DMS 273 treated with DMSO at 0.1 percent for 48 hours (cell line): ENCODE measurements at regions not wholly inside any gene's neighbourhood (a gene's known extent, or its start where the extent isn't known, plus 50 kb on each side); places are given as distances from the start of the nearest gene placed in this dataset.
"Not testable (repeated sequence)": the region's sequence is repeated elsewhere in the genome, so short reads cannot be mapped to it uniquely, and the experiment has no call there.

Source experiments
- DNase-seq: peaks from one replicate; lab custom pipeline; 2025; lab: John Stamatoyannopoulos, UW

GRCh38 chr6:44037276-44037675 is 90.0 kb downstream of the MRPL14 start:
- not testable (repeated sequence) for DNase-seq

- DNase-seq, result no peak
Measured at GRCh38 chr6:44036699-44037101, 90.6 kb downstream of the MRPL14 start.

- no peak for DNase-seq
Measured at GRCh38 chr6:44036196-44036595, 91.1 kb downstream of the MRPL14 start.

- no peak for DNase-seq
Measured at GRCh38 chr6:44035621-44036020, 91.6 kb downstream of the MRPL14 start.

GRCh38 chr6:44034931-44035345 is 92.3 kb downstream of the MRPL14 start:
- no peak for DNase-seq

- no peak for DNase-seq
Measured at GRCh38 chr6:44034391-44034861, 92.8 kb downstream of the MRPL14 start.

- no peak for DNase-seq
Measured at GRCh38 chr6:44030812-44031454, 96.3 kb downstream of the MRPL14 start.

GRCh38 chr6:44029444-44030185 is 97.6 kb downstream of the MRPL14 start:
- DNase-seq, result no peak

GRCh38 chr6:44028789-44029310 is 98.4 kb downstream of the MRPL14 start:
- peak; percentile 25 for DNase-seq

- no peak for DNase-seq
Measured at GRCh38 chr6:44025226-44025625, 102.0 kb downstream of the MRPL14 start.

- DNase-seq, result no peak
Measured at GRCh38 chr6:44024574-44025219, 102.6 kb downstream of the MRPL14 start.

GRCh38 chr6:44023586-44024454 is 103.4 kb downstream of the MRPL14 start:
- DNase-seq, result no peak

- DNase-seq, result no peak
Measured at GRCh38 chr6:44022671-44023352, 104.4 kb downstream of the MRPL14 start.

- DNase-seq, result no peak
Measured at GRCh38 chr6:44022296-44022661, 105.0 kb downstream of the MRPL14 start.

- no peak for DNase-seq
Measured at GRCh38 chr6:44021589-44022295, 105.5 kb downstream of the MRPL14 start.

GRCh38 chr6:44020664-44021425 is 106.4 kb downstream of the MRPL14 start:
- DNase-seq, result no peak

GRCh38 chr6:44020148-44020547 is 107.1 kb downstream of the MRPL14 start:
- no peak for DNase-seq

GRCh38 chr6:44017307-44017706 is 109.9 kb downstream of the MRPL14 start:
- not testable (repeated sequence) for DNase-seq

- DNase-seq, result no peak
Measured at GRCh38 chr6:44016131-44016870, 111.0 kb downstream of the MRPL14 start.
